ENCODE measurements at regions not wholly inside any gene's neighbourhood (a gene's known extent, or its start where the extent isn't known, plus 50 kb on each side); places are given as distances from the start of the nearest gene placed in this dataset.

DNA sequence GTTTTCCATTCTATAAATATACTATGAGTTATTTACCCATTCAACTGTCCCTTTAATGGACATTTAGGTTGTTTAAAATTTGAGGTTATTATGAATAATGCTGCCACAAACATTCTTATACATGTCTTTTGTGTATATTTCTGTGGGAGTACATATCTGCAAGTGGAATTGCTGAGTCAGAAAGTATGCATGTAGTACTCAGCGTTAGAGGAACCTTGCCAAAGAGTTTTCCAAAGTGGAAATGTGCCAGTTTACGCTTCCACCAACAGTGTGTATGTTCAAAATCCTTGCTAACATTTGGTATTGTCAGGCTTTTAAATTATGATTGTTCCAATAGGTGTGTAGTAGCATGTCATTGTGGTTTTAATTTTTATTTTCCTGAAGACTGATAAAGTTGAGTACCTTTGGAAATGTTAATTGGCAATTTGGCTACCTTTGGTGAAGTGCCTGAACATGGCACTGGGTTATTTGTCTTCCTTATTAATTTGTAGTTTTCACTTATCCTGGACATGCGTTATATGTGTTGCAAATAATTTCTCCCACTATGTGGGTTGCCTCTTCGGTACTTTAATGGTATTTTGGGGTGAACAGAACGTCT, 341.2 kb downstream of the CD83 start:
- Histone ChIP-seq H3K36me3 (replicated peaks in 1 of 2; ENCODE audit: control insufficient read depth in 1 of 2, insufficient read depth in 2 of 2, low read length in 2 of 2) (no peaks in the 10 kb centered on the region), H3K4me3 (replicated peaks in 1 of 3; ENCODE audit: insufficient read depth in 1 of 3, low read depth in 2 of 3, low read length in 3 of 3) (no peak overlapping the region), H3K27me3 (ENCODE audit: control insufficient read depth in 1 of 2, insufficient read depth in 2 of 2, low read length in 2 of 2) (0 out of 5 replicates have a peak, but pooled peaks cover 0 to 1% of the 10 kb centered on the region in 2 experiments), H3K4me2 (ENCODE audit: low read depth, low read length) (no peak overlapping the region), H3K4me1 (ENCODE audit: insufficient read depth, low read length) (no peaks in the 10 kb centered on the region), H3K79me2 (ENCODE audit: insufficient read depth, low read length) (no peaks in the 10 kb centered on the region), H2AFZ (ENCODE audit: low read length) (no peak overlapping the region), H3K9me3 (ENCODE audit: low read length) (no peaks in the 10 kb centered on the region), H3K9ac (ENCODE audit: insufficient read depth, low read depth, low read length) (no peak overlapping the region), H4K20me1 (ENCODE audit: insufficient read depth, low read length) (no peaks in the 10 kb centered on the region), H3K27ac (ENCODE audit: extremely low read length, insufficient read depth, low read length) (no peak overlapping the region)
- in situ Hi-C loops (cut with HindIII; ENCODE audit: extremely low pct_ligation_motif_present, low pct_unique_long_range_greater_than_20kb) (no loop called here), intact Hi-C loops (cut with micrococcal nuclease; ENCODE audit: unreplicated experiment) (loop anchor here (5.0 kb wide), 1 partner anchor 554 kb away; no protein-coding TSS in a partner anchor)
- no peak for TF ChIP-seq CREM (IDR thresholded peaks at IDR 0.05)
- no peak for TF ChIP-seq CREM (CRISPR knock-in tag; IDR thresholded peaks at IDR 0.05)
- TF ChIP-seq MAFF (IDR thresholded peaks at IDR 0.05; ENCODE audit: low read depth, low read length): peak; percentile 65
- no peak for TF ChIP-seq ZNF383 (CRISPR knock-in tag; IDR thresholded peaks at IDR 0.05; ENCODE audit: borderline replicate concordance)
- TF ChIP-seq ZKSCAN8 (CRISPR knock-in tag; IDR thresholded peaks at IDR 0.05; ENCODE audit: borderline replicate concordance): no peak
- TF ChIP-seq MAFK (conservative IDR thresholded peaks at IDR 0.05 in 1 of 2, IDR thresholded peaks at IDR 0.05 in 1 of 2; ENCODE audit: low read length in 2 of 2): peak; percentile 35 to 81; a peak in 3 of 4 replicates
- TF ChIP-seq IRF2 (CRISPR knock-in tag; IDR thresholded peaks at IDR 0.05): no peak
- no peak for TF ChIP-seq KLF16 (CRISPR knock-in tag; IDR thresholded peaks at IDR 0.05)
- TF ChIP-seq, protein P1, sequence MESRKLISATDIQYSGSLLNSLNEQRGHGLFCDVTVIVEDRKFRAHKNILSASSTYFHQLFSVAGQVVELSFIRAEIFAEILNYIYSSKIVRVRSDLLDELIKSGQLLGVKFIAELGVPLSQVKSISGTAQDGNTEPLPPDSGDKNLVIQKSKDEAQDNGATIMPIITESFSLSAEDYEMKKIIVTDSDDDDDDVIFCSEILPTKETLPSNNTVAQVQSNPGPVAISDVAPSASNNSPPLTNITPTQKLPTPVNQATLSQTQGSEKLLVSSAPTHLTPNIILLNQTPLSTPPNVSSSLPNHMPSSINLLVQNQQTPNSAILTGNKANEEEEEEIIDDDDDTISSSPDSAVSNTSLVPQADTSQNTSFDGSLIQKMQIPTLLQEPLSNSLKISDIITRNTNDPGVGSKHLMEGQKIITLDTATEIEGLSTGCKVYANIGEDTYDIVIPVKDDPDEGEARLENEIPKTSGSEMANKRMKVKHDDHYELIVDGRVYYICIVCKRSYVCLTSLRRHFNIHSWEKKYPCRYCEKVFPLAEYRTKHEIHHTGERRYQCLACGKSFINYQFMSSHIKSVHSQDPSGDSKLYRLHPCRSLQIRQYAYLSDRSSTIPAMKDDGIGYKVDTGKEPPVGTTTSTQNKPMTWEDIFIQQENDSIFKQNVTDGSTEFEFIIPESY (CRISPR knock-in tag; IDR thresholded peaks at IDR 0.05): no peak
- TF ChIP-seq ZNF709 (CRISPR knock-in tag; IDR thresholded peaks at IDR 0.05): no peak
- TF ChIP-seq ZNF75D (CRISPR knock-in tag; IDR thresholded peaks at IDR 0.05; ENCODE audit: borderline replicate concordance): no peak
- TF ChIP-seq, protein P2, sequence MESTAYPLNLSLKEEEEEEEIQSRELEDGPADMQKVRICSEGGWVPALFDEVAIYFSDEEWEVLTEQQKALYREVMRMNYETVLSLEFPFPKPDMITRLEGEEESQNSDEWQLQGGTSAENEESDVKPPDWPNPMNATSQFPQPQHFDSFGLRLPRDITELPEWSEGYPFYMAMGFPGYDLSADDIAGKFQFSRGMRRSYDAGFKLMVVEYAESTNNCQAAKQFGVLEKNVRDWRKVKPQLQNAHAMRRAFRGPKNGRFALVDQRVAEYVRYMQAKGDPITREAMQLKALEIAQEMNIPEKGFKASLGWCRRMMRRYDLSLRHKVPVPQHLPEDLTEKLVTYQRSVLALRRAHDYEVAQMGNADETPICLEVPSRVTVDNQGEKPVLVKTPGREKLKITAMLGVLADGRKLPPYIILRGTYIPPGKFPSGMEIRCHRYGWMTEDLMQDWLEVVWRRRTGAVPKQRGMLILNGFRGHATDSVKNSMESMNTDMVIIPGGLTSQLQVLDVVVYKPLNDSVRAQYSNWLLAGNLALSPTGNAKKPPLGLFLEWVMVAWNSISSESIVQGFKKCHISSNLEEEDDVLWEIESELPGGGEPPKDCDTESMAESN (CRISPR knock-in tag; conservative IDR thresholded peaks at IDR 0.05): no peak
- no peak for TF ChIP-seq ZFYVE20 (CRISPR knock-in tag; IDR thresholded peaks at IDR 0.05; ENCODE audit: borderline replicate concordance, low read depth)
- no peak for TF ChIP-seq ZNF556 (CRISPR knock-in tag; IDR thresholded peaks at IDR 0.05; ENCODE audit: borderline replicate concordance)
- TF ChIP-seq, protein P3, sequence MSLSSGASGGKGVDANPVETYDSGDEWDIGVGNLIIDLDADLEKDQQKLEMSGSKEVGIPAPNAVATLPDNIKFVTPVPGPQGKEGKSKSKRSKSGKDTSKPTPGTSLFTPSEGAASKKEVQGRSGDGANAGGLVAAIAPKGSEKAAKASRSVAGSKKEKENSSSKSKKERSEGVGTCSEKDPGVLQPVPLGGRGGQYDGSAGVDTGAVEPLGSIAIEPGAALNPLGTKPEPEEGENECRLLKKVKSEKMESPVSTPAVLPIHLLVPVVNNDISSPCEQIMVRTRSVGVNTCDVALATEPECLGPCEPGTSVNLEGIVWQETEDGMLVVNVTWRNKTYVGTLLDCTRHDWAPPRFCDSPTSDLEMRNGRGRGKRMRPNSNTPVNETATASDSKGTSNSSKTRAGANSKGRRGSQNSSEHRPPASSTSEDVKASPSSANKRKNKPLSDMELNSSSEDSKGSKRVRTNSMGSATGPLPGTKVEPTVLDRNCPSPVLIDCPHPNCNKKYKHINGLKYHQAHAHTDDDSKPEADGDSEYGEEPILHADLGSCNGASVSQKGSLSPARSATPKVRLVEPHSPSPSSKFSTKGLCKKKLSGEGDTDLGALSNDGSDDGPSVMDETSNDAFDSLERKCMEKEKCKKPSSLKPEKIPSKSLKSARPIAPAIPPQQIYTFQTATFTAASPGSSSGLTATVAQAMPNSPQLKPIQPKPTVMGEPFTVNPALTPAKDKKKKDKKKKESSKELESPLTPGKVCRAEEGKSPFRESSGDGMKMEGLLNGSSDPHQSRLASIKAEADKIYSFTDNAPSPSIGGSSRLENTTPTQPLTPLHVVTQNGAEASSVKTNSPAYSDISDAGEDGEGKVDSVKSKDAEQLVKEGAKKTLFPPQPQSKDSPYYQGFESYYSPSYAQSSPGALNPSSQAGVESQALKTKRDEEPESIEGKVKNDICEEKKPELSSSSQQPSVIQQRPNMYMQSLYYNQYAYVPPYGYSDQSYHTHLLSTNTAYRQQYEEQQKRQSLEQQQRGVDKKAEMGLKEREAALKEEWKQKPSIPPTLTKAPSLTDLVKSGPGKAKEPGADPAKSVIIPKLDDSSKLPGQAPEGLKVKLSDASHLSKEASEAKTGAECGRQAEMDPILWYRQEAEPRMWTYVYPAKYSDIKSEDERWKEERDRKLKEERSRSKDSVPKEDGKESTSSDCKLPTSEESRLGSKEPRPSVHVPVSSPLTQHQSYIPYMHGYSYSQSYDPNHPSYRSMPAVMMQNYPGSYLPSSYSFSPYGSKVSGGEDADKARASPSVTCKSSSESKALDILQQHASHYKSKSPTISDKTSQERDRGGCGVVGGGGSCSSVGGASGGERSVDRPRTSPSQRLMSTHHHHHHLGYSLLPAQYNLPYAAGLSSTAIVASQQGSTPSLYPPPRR (CRISPR knock-in tag; IDR thresholded peaks at IDR 0.05; ENCODE audit: borderline replicate concordance): no peak
- TF ChIP-seq TAF1 (CRISPR knock-in tag; IDR thresholded peaks at IDR 0.05): no peak
- TF ChIP-seq ONECUT2 (CRISPR knock-in tag; IDR thresholded peaks at IDR 0.05): no peak
- no peak for TF ChIP-seq ZNF451 (CRISPR knock-in tag; IDR thresholded peaks at IDR 0.05)
- ChIA-PET CTCF (ENCODE audit: low intra/inter-chr PET ratio, low total read pairs) (no interaction called here), POLR2A (no interaction called here)
- DNase-seq (ENCODE audit: low spot score) (no peak), FAIRE-seq (no peak), ATAC-seq (no peak)
- WGBS (ENCODE audit: low lambda C conversion rate): 6% methylated on average over 5 of the region's 5 CpGs
- no TSS peak for BruUV-seq (replicated peaks)

All from HepG2 (cell line).